Gastrocnemius medialis (tissue), 4 donors: ENCODE measurements at regions not wholly inside any gene's neighbourhood (a gene's known extent, or its start where the extent isn't known, plus 50 kb on each side); places are given as distances from the start of the nearest gene placed in this dataset.

ENCODE experiments used
- ATAC-seq, 2 donors: fragments of 150-250 bp; one replicate each; pipeline ENCODE4 v1.9.1; 2016
- DNase-seq, 2 donors: peaks; one replicate each; pipeline ENCODE4 v3.0.0-alpha.2; 2019
- H3K27ac ChIP-seq, 4 donors: fragments of 200-600 bp; sonication (generic); 1 replicate in 1 of 4; 2 replicates in 3 of 4; pipeline ENCODE4 v1.5.1; 2016 to 2018; ENCODE audit warnings: mild to moderate bottlenecking in 2 of 4, moderate library complexity in 1 of 4
- H3K27me3 ChIP-seq, 3 donors: fragments of 200-600 bp; sonication (generic) in 2 of 3; 1 replicate in 1 of 3; 2 replicates in 2 of 3; pipeline versions ENCODE4 v1.5.1 to v1.6.0; 2016 to 2019; ENCODE audit warnings: mild to moderate bottlenecking in 1 of 3, moderate library complexity in 1 of 3
- H3K36me3 ChIP-seq, 2 donors: fragments of 200-600 bp; sonication (generic) in 1 of 2; one replicate each; pipeline ENCODE4 v1.5.1; 2017 to 2018
- H3K4me1 ChIP-seq, 2 donors: fragments of 200-600 bp; sonication (generic) in 1 of 2; one replicate each; pipeline ENCODE4 v1.5.1; 2016 to 2017; ENCODE audit warnings: mild to moderate bottlenecking in 2 of 2
- H3K4me3 ChIP-seq, 4 donors: fragments of 200-600 bp; sonication (generic) in 3 of 4; 1 replicate in 1 of 4; 2 replicates in 3 of 4; pipeline ENCODE4 v1.5.1; 2016 to 2019; ENCODE audit warnings: mild to moderate bottlenecking in 2 of 4
- H3K9me3 ChIP-seq, 3 donors: fragments of 200-600 bp; sonication (generic) in 2 of 3; 1 replicate in 1 of 3; 2 replicates in 2 of 3; pipeline ENCODE4 v1.5.1; 2016 to 2019
- POLR2A ChIP-seq, 2 donors: fragments of 450-650 bp; IDR thresholded peaks; one replicate each; pipeline ENCODE4 v1.6.1; 2017; ENCODE audit warnings: antibody characterized with exemption in 2 of 2, mild to moderate bottlenecking in 2 of 2, moderate library complexity in 2 of 2
- in situ Hi-C, 4 donors: fragments of 200-750 bp; cut with MboI; loops; one replicate each; pipeline versions ENCODE4 v1.15.0 to v1.8.0; 2017; ENCODE audit warnings: low sequenced_read_pairs in 4 of 4
- intact Hi-C: fragments of 100-400 bp; cut with DNase I; formaldehyde crosslinking; loops from one replicate; pipeline ENCODE4 v1.15.1; 2023; ENCODE audit warnings: low total_unique reads
- TF ChIP-seq, protein P1 (sequence below), 5 experiments: fragments of 450-650 bp in 3 of 5; fragments of 200-600 bp in 2 of 5; sonication (generic) in 2 of 5; IDR thresholded peaks in 4 of 5; conservative IDR thresholded peaks in 1 of 5; 1 replicate in 4 of 5; 2 replicates in 1 of 5; pipeline ENCODE4 v1.5.1; 2016 to 2019; ENCODE audit warnings: antibody characterized with exemption in 5 of 5, mild to moderate bottlenecking in 3 of 5, moderate library complexity in 3 of 5

DNA sequence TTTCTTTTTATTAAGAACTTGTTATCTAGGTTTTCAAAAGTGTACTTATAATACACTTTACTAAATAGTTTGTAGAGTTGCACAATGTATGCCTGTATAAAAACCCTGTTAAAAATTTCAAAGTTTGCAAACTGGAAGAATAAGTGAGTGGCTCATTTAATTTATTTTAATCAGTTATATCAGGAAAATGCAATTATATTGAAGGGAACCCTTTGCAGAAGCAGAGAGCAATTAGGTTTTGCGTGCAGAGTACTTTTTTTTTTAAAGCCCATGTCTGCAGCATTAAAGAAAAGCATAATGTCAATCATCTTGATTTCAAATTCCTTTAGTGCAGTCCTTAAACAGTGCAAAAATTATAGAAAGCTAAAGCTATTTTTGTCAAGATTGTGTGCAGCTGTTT lies 271.3 kb upstream of the LDB2 start:
- H3K36me3 ChIP-seq = no peaks in the 10 kb centered on the region
- intact Hi-C loops (no loop called here), in situ Hi-C loops (no loop called here)
- no peak for DNase-seq
- H3K4me3 ChIP-seq = no peak overlapping the region
- TF ChIP-seq, protein P1, sequence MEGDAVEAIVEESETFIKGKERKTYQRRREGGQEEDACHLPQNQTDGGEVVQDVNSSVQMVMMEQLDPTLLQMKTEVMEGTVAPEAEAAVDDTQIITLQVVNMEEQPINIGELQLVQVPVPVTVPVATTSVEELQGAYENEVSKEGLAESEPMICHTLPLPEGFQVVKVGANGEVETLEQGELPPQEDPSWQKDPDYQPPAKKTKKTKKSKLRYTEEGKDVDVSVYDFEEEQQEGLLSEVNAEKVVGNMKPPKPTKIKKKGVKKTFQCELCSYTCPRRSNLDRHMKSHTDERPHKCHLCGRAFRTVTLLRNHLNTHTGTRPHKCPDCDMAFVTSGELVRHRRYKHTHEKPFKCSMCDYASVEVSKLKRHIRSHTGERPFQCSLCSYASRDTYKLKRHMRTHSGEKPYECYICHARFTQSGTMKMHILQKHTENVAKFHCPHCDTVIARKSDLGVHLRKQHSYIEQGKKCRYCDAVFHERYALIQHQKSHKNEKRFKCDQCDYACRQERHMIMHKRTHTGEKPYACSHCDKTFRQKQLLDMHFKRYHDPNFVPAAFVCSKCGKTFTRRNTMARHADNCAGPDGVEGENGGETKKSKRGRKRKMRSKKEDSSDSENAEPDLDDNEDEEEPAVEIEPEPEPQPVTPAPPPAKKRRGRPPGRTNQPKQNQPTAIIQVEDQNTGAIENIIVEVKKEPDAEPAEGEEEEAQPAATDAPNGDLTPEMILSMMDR (IDR thresholded peaks at IDR 0.05 in 4 of 5, conservative IDR thresholded peaks at IDR 0.05 in 1 of 5) = no peak
- no peak for TF ChIP-seq POLR2A (IDR thresholded peaks at IDR 0.05)
- no peak overlapping the region for H3K27ac ChIP-seq
- no peaks in the 10 kb centered on the region for H3K27me3 ChIP-seq
- ATAC-seq = no peak
- no peaks in the 10 kb centered on the region for H3K4me1 ChIP-seq
- no peaks in the 10 kb centered on the region for H3K9me3 ChIP-seq

DNA sequence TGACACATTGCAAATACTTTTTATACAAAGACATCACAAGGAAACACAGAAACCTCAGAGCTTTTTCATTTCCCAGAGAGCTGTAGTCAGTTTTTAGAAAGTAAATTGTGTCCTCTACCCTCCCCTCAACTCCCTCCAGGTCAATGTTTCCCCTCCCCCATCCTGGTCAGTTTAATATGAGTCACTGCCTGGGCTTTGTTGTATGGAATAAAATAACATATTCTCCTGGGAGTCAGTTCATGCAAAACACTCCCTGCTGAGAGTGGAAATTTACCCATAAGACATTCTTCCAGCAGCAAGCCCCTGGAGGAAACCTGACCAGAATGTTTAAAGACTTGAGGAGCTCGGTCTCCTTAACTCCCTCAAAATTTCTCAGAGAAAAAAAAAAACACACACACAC lies 270.1 kb upstream of the LDB2 start:
- Histone ChIP-seq H3K27me3 (no peaks in the 10 kb centered on the region), H3K4me1 (no peaks in the 10 kb centered on the region), H3K4me3 (no peak overlapping the region), H3K36me3 (no peaks in the 10 kb centered on the region), H3K9me3 (no peaks in the 10 kb centered on the region), H3K27ac (peak overlapping the region in 2 of 4 donors; percentile 5 to 44)
- TF ChIP-seq POLR2A (IDR thresholded peaks at IDR 0.05) = no peak
- TF ChIP-seq, protein P1 (IDR thresholded peaks at IDR 0.05 in 4 of 5, conservative IDR thresholded peaks at IDR 0.05 in 1 of 5) = no peak
- ATAC-seq (peak; percentile 41 to 65), DNase-seq (no peak)
- intact Hi-C loops (no loop called here), in situ Hi-C loops (no loop called here)

DNA sequence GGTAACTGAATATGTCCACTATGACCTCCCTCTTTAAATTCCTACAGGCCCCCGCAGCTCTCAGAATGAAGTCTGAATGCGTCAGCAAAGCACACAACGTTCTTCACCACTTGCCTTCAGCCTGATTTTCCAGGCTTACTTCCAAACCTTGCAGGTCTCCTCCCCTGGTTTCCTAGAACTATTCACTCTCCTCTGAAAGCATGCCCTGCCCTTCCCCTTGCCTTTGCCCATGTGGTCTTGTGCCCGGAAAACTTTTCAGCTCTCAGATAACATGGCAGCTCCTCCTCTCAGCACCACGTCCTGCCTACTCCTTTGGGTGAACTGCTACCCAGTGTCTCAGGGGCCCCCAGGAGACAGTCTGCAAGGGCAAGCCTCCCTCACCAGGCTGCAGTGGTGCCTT lies 268.5 kb upstream of the LDB2 start:
- peak; percentile 50 to 60 for ATAC-seq
- H3K27ac ChIP-seq = peak overlapping the region in 1 of 4 donors; percentile 45
- no peaks in the 10 kb centered on the region for H3K36me3 ChIP-seq
- intact Hi-C loops (no loop called here), in situ Hi-C loops (no loop called here)
- H3K4me1 ChIP-seq = no peaks in the 10 kb centered on the region
- TF ChIP-seq, protein P1 (IDR thresholded peaks at IDR 0.05 in 4 of 5, conservative IDR thresholded peaks at IDR 0.05 in 1 of 5) = no peak
- no peak for TF ChIP-seq POLR2A (IDR thresholded peaks at IDR 0.05)
- DNase-seq = no peak
- no peak overlapping the region for H3K4me3 ChIP-seq
- H3K9me3 ChIP-seq = no peaks in the 10 kb centered on the region
- H3K27me3 ChIP-seq = no peaks in the 10 kb centered on the region

DNA sequence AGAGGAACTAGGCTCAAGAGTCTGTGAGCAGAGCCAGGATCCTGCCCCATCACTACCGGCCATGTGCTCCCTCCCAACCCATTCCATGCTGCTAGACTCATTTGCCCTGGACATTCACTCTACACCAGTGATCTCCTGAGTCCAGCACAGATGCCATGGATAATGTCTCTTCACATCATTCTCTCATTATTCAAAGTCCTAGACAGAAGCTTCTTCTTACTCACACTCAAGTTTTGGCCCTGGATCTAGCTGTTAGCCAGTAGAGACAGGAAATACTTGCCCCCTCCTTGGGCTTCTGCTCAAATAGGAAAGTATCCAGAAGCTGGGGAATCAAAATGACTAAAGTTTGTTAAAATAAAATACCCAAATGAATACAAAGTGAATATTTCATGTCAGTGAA lies 266.8 kb upstream of the LDB2 start:
- in situ Hi-C loops (no loop called here), intact Hi-C loops (no loop called here)
- Histone ChIP-seq H3K36me3 (no peaks in the 10 kb centered on the region), H3K27me3 (no peaks in the 10 kb centered on the region), H3K9me3 (no peaks in the 10 kb centered on the region), H3K4me1 (no peaks in the 10 kb centered on the region), H3K27ac (no peak overlapping the region), H3K4me3 (no peak overlapping the region)
- ATAC-seq (no peak), DNase-seq (no peak)
- no peak for TF ChIP-seq POLR2A (IDR thresholded peaks at IDR 0.05)
- TF ChIP-seq, protein P1 (IDR thresholded peaks at IDR 0.05 in 4 of 5, conservative IDR thresholded peaks at IDR 0.05 in 1 of 5) = no peak

DNA sequence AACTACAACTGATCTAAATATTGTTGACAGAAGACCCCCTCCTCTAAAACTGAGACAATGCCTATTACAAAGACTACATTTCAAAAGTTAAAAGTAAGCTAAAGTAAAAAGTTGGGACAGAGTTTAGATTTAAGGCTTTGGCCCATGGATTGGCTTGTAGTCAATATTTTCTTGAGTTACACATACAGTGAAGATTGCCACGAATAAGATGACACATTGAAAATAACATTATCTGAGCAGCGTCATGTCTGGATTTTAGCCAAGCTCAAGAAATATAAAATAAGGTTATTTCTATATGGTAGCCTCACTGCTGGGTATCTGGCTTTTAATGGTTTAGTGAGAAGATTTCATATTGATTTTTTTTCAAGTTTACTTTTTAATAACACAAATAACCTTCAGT lies 266.2 kb upstream of the LDB2 start:
- intact Hi-C loops (no loop called here), in situ Hi-C loops (no loop called here)
- H3K9me3 ChIP-seq = no peaks in the 10 kb centered on the region
- H3K27me3 ChIP-seq = no peaks in the 10 kb centered on the region
- no peak overlapping the region for H3K4me3 ChIP-seq
- DNase-seq = no peak
- no peaks in the 10 kb centered on the region for H3K4me1 ChIP-seq
- no peaks in the 10 kb centered on the region for H3K36me3 ChIP-seq
- no peak for ATAC-seq
- no peak overlapping the region for H3K27ac ChIP-seq
- TF ChIP-seq POLR2A (IDR thresholded peaks at IDR 0.05) = no peak
- TF ChIP-seq, protein P1 (IDR thresholded peaks at IDR 0.05 in 4 of 5, conservative IDR thresholded peaks at IDR 0.05 in 1 of 5) = no peak
